ENCODE measurements at regions not wholly inside any gene's neighbourhood (a gene's known extent, or its start where the extent isn't known, plus 50 kb on each side); places are given as distances from the start of the nearest gene placed in this dataset.
"Not testable (repeated sequence)": the region's sequence is repeated elsewhere in the genome, so short reads cannot be mapped to it uniquely, and the experiment has no call there.

- H3K4me3 ChIP-seq; H3K79me2 ChIP-seq; DNase-seq (ENCODE audit: low spot score); H4K20me1 ChIP-seq (ENCODE audit: insufficient read depth, poor library complexity, severe bottlenecking); H2AFZ ChIP-seq; H3K27ac ChIP-seq; H3K4me1 ChIP-seq (ENCODE audit: insufficient read depth); H3K27me3 ChIP-seq; H3K4me2 ChIP-seq; H3K9me2 ChIP-seq (replicated peaks; ENCODE audit: insufficient read depth); H3K36me3 ChIP-seq (replicated peaks; ENCODE audit: insufficient read depth, low read depth): not testable (repeated sequence)
- H3K9me3 ChIP-seq (ENCODE audit: low read depth): peaks cover 11% of the 10 kb centered on the region
- 89% methylated on average over 17 of the region's 17 CpGs for WGBS (ENCODE audit: low lambda C conversion rate, missing lambda C conversion rate)
These were observed 239.1 kb downstream of the SHCBP1 start for GRCh38 chr16:46382079-46382478.

DNA sequence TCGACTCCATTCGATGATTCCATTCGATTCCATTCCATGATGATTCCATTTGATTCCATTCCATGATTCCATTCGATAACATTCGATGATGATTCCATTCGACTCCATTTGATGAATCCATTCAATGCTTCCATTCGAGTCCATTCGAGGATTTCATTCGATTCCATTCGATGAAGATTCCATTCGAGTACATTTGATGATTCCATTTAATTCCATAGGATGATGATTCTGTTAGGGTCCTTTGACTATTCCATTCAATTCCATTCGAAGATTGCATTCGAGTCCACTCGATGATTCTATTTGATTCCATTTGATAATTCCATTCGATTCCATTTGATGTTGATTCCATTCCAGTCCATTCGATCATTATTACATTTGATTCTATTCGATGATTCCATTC is 239.8 kb downstream of the SHCBP1 start:
- H3K79me2 ChIP-seq; H4K20me1 ChIP-seq (ENCODE audit: insufficient read depth, poor library complexity, severe bottlenecking); H3K27me3 ChIP-seq; H3K36me3 ChIP-seq (replicated peaks; ENCODE audit: insufficient read depth, low read depth); H3K9me3 ChIP-seq (ENCODE audit: low read depth); H3K4me1 ChIP-seq (ENCODE audit: insufficient read depth); H3K27ac ChIP-seq; H3K4me2 ChIP-seq; H2AFZ ChIP-seq; H3K9me2 ChIP-seq (replicated peaks; ENCODE audit: insufficient read depth); H3K4me3 ChIP-seq: not testable (repeated sequence)
- DNase-seq (ENCODE audit: low spot score): peak; percentile 18
- 89% methylated on average over 17 of the region's 17 CpGs for WGBS (ENCODE audit: low lambda C conversion rate, missing lambda C conversion rate)

Data from hepatocyte (in vitro differentiated cells).